ENCODE measurements at regions not wholly inside any gene's neighbourhood (a gene's known extent, or its start where the extent isn't known, plus 50 kb on each side); places are given as distances from the start of the nearest gene placed in this dataset.
"Not testable (repeated sequence)": the region's sequence is repeated elsewhere in the genome, so short reads cannot be mapped to it uniquely, and the experiment has no call there.

- DNase-seq; ATAC-seq; intact Hi-C loops (cut with DNase I): not testable (repeated sequence)
These were observed 443.2 kb upstream of the ZNF722 start for GRCh38 chr7:63555226-63555994.

GRCh38 chr7:63556223-63556622 is 442.4 kb upstream of the ZNF722 start:
- intact Hi-C loops (cut with DNase I); DNase-seq; ATAC-seq: not testable (repeated sequence)

- intact Hi-C loops (cut with DNase I); DNase-seq; ATAC-seq: not testable (repeated sequence)
These were observed 439.6 kb upstream of the ZNF722 start for GRCh38 chr7:63559016-63559415.

GRCh38 chr7:63559826-63560465 is 438.7 kb upstream of the ZNF722 start:
- DNase-seq; intact Hi-C loops (cut with DNase I); ATAC-seq: not testable (repeated sequence)

- intact Hi-C loops (cut with DNase I); DNase-seq; ATAC-seq: not testable (repeated sequence)
These were observed 436.7 kb upstream of the ZNF722 start for GRCh38 chr7:63561911-63562310.

- DNase-seq; intact Hi-C loops (cut with DNase I); ATAC-seq: not testable (repeated sequence)
These were observed 436.1 kb upstream of the ZNF722 start for GRCh38 chr7:63562364-63563060.

- intact Hi-C loops (cut with DNase I); ATAC-seq; DNase-seq: not testable (repeated sequence)
These were observed 435.3 kb upstream of the ZNF722 start for GRCh38 chr7:63563151-63563940.

- ATAC-seq; intact Hi-C loops (cut with DNase I); DNase-seq: not testable (repeated sequence)
These were observed 433.8 kb upstream of the ZNF722 start for GRCh38 chr7:63564882-63565281.

GRCh38 chr7:63566886-63567285 is 431.8 kb upstream of the ZNF722 start:
- ATAC-seq; intact Hi-C loops (cut with DNase I); DNase-seq: not testable (repeated sequence)

GRCh38 chr7:63567636-63568035 is 431.0 kb upstream of the ZNF722 start:
- DNase-seq; ATAC-seq; intact Hi-C loops (cut with DNase I): not testable (repeated sequence)

GRCh38 chr7:63568571-63569313 is 429.9 kb upstream of the ZNF722 start:
- DNase-seq; intact Hi-C loops (cut with DNase I): not testable (repeated sequence)
- peak in 1 of 2 donors; percentile 24 for ATAC-seq

- DNase-seq; ATAC-seq; intact Hi-C loops (cut with DNase I): not testable (repeated sequence)
These were observed 428.1 kb upstream of the ZNF722 start for GRCh38 chr7:63570386-63571115.

- DNase-seq; intact Hi-C loops (cut with DNase I); ATAC-seq: not testable (repeated sequence)
These were observed 426.5 kb upstream of the ZNF722 start for GRCh38 chr7:63572196-63572595.

- DNase-seq; ATAC-seq; intact Hi-C loops (cut with DNase I): not testable (repeated sequence)
These were observed 425.7 kb upstream of the ZNF722 start for GRCh38 chr7:63572956-63573355.

- ATAC-seq; DNase-seq; intact Hi-C loops (cut with DNase I): not testable (repeated sequence)
These were observed 425.2 kb upstream of the ZNF722 start for GRCh38 chr7:63573412-63573811.

GRCh38 chr7:63576421-63576820 is 422.2 kb upstream of the ZNF722 start:
- intact Hi-C loops (cut with DNase I); DNase-seq; ATAC-seq: not testable (repeated sequence)

GRCh38 chr7:63577066-63577465 is 421.6 kb upstream of the ZNF722 start:
- intact Hi-C loops (cut with DNase I); DNase-seq; ATAC-seq: not testable (repeated sequence)

All from left cardiac atrium (tissue), 4 donors.